ENCODE measurements at regions not wholly inside any gene's neighbourhood (a gene's known extent, or its start where the extent isn't known, plus 50 kb on each side); places are given as distances from the start of the nearest gene placed in this dataset.
"Not testable (repeated sequence)": the region's sequence is repeated elsewhere in the genome, so short reads cannot be mapped to it uniquely, and the experiment has no call there.

DNA sequence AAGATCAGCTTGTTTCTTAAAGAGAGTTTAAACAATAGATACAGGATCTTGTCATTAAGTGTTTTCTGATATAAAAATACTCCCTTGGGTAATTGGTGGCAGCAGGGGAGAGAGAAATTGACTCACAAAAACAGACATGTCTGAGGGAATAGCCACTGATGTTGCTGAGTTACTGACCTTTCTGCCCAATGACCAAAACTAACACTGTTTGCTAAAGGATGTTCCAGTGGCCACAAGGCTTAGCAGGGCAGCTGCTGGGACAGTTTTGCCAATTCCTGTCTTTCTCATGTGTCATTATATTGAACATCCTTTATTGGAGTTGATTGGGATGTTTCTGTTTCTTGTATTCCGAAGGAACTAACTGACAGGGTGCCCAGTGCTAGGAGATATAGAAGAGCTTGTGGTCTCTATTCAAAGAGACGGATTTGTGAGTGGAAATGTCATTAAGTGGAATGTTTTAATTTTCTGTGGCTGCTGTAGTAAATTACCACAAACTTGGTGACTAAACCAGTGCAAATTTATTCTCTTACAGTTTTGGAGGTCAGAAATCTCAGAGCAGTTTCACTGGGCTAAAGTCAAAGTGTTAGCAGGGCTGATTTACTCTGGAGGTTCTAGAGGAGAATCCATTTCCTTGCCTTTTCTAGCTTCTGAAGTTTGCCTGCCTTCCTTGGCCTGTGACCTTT is 124.8 kb upstream of the RMDN2 start:
- no peaks in the 10 kb centered on the region for H3K9me3 ChIP-seq (ENCODE audit: control insufficient read depth in 2 of 3, insufficient read depth in 1 of 3, low read length in 3 of 3)
- H3K4me1 ChIP-seq (ENCODE audit: control insufficient read depth in 2 of 3, insufficient read depth in 2 of 3, low read depth in 1 of 3, low read length in 3 of 3): peaks cover 0 to 4% (median 0%) of the 10 kb centered on the region in 3 donors
- intact Hi-C loops (cut with DNase I): no loop called here
- no peak overlapping the region for H3K4me3 ChIP-seq (ENCODE audit: low read length in 3 of 3)
- H3K27me3 ChIP-seq (ENCODE audit: control insufficient read depth, insufficient read depth, low read length): no peaks in the 10 kb centered on the region
- no peak overlapping the region for H3K27ac ChIP-seq (ENCODE audit: low read depth in 2 of 2, low read length in 2 of 2)
- H3K36me3 ChIP-seq (ENCODE audit: control insufficient read depth in 2 of 3, insufficient read depth in 3 of 3, low read length in 3 of 3): no peaks in the 10 kb centered on the region
- TF ChIP-seq, protein P1, sequence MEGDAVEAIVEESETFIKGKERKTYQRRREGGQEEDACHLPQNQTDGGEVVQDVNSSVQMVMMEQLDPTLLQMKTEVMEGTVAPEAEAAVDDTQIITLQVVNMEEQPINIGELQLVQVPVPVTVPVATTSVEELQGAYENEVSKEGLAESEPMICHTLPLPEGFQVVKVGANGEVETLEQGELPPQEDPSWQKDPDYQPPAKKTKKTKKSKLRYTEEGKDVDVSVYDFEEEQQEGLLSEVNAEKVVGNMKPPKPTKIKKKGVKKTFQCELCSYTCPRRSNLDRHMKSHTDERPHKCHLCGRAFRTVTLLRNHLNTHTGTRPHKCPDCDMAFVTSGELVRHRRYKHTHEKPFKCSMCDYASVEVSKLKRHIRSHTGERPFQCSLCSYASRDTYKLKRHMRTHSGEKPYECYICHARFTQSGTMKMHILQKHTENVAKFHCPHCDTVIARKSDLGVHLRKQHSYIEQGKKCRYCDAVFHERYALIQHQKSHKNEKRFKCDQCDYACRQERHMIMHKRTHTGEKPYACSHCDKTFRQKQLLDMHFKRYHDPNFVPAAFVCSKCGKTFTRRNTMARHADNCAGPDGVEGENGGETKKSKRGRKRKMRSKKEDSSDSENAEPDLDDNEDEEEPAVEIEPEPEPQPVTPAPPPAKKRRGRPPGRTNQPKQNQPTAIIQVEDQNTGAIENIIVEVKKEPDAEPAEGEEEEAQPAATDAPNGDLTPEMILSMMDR (IDR thresholded peaks at IDR 0.05; ENCODE audit: borderline replicate concordance, extremely low read depth, insufficient read depth): no peak
- DNase-seq: no peak
- no peak overlapping the region for H3K9ac ChIP-seq (ENCODE audit: low read length in 3 of 3)
- FAIRE-seq: no peak

DNA sequence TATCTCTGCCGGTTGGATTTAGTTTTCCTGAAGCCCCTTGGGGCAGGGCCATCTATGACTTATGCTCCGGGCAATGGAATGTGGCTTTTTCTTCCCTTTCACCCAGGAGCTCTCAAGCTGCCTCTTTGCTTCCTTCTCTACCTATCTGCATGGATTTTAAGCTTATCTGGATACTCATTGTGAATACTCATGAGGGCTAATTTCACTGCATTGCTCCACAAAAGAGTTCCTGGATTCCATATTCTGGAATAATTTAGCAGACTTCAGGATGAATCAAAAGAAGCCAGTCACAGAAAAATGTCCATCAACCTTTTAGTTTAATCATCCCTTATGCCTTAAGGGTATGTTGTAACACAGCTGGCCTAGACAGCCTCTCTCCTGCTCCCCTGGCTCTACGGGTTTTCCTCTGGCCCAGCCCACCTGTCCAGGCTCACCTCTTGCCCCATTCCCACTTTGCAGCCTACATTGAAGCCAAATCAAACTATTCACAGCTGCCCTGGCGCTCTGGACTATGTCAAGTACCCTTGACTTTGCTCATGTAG is 122.8 kb upstream of the RMDN2 start:
- FAIRE-seq: no peak
- TF ChIP-seq, protein P1 (IDR thresholded peaks at IDR 0.05; ENCODE audit: borderline replicate concordance, extremely low read depth, insufficient read depth): no peak
- Histone ChIP-seq H3K27me3 (ENCODE audit: control insufficient read depth, insufficient read depth, low read length) (no peaks in the 10 kb centered on the region), H3K4me1 (ENCODE audit: control insufficient read depth in 2 of 3, insufficient read depth in 2 of 3, low read depth in 1 of 3, low read length in 3 of 3) (no peaks in the 10 kb centered on the region), H3K27ac (ENCODE audit: low read depth in 2 of 2, low read length in 2 of 2) (no peak overlapping the region), H3K36me3 (ENCODE audit: control insufficient read depth in 2 of 3, insufficient read depth in 3 of 3, low read length in 3 of 3) (no peaks in the 10 kb centered on the region), H3K4me3 (ENCODE audit: low read length in 3 of 3) (no peak overlapping the region), H3K9me3 (ENCODE audit: control insufficient read depth in 2 of 3, insufficient read depth in 1 of 3, low read length in 3 of 3) (no peaks in the 10 kb centered on the region), H3K9ac (ENCODE audit: low read length in 3 of 3) (no peak overlapping the region)
- DNase-seq: no peak
- intact Hi-C loops (cut with DNase I): no loop called here

DNA sequence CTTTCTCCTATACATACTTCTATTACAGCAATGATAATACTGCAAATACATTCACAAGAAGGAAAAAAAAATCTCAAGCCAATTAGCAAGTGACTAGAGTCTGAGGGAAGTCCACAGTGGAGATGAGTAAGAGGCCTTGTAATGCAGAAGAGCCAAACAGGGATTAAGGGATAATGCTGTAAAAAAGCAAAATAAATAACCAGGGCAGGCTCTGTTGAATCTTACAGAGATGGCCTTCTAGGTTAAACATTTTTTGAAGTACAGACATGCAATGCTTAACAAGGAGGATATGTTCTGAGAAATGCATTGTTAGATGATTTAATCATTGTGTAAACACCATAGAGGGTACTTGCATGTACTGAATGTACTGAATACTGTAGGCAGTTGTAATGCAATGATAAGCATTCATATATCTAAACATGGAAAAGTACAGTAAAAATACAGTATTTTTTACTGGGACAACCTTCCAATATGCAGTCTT is 122.1 kb upstream of the RMDN2 start:
- TF ChIP-seq, protein P1 (IDR thresholded peaks at IDR 0.05; ENCODE audit: borderline replicate concordance, extremely low read depth, insufficient read depth): no peak
- no peak overlapping the region for H3K9ac ChIP-seq (ENCODE audit: low read length in 3 of 3)
- intact Hi-C loops (cut with DNase I): no loop called here
- no peaks in the 10 kb centered on the region for H3K36me3 ChIP-seq (ENCODE audit: control insufficient read depth in 2 of 3, insufficient read depth in 3 of 3, low read length in 3 of 3)
- FAIRE-seq: no peak
- H3K9me3 ChIP-seq (ENCODE audit: control insufficient read depth in 2 of 3, insufficient read depth in 1 of 3, low read length in 3 of 3): no peaks in the 10 kb centered on the region
- no peak overlapping the region for H3K27ac ChIP-seq (ENCODE audit: low read depth in 2 of 2, low read length in 2 of 2)
- H3K4me3 ChIP-seq (ENCODE audit: low read length in 3 of 3): no peak overlapping the region
- no peak for DNase-seq
- no peaks in the 10 kb centered on the region for H3K27me3 ChIP-seq (ENCODE audit: control insufficient read depth, insufficient read depth, low read length)
- no peaks in the 10 kb centered on the region for H3K4me1 ChIP-seq (ENCODE audit: control insufficient read depth in 2 of 3, insufficient read depth in 2 of 3, low read depth in 1 of 3, low read length in 3 of 3)

DNA sequence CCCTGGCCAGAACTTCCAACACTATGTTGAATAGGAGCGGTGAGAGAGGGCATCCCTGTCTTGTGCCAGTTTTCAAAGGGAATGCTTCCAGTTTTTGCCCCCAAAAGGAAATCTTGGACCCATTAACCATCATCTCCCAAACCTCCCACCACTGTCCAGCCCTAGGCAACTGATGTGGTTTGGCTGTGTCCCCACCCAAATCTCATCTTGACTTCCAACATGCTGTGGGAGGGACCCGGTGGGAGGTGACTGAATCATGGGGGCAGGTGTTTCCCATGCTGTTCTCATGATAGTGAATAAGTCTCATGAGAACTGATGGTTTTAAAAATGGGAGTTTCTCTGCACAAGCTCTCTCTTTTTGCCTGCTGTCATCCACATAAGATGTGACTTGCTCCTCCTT is 119.1 kb upstream of the RMDN2 start:
- H3K9ac ChIP-seq (ENCODE audit: low read length in 3 of 3); H3K36me3 ChIP-seq (ENCODE audit: control insufficient read depth in 2 of 3, insufficient read depth in 3 of 3, low read length in 3 of 3); H3K9me3 ChIP-seq (ENCODE audit: control insufficient read depth in 2 of 3, insufficient read depth in 1 of 3, low read length in 3 of 3); intact Hi-C loops (cut with DNase I); H3K27ac ChIP-seq (ENCODE audit: low read depth in 2 of 2, low read length in 2 of 2); H3K4me1 ChIP-seq (ENCODE audit: control insufficient read depth in 2 of 3, insufficient read depth in 2 of 3, low read depth in 1 of 3, low read length in 3 of 3); DNase-seq; H3K27me3 ChIP-seq (ENCODE audit: control insufficient read depth, insufficient read depth, low read length); H3K4me3 ChIP-seq (ENCODE audit: low read length in 3 of 3); FAIRE-seq: not testable (repeated sequence)

Data from kidney (tissue), 13 donors.